Thyroid gland (tissue), 4 donors: ENCODE measurements at regions not wholly inside any gene's neighbourhood (a gene's known extent, or its start where the extent isn't known, plus 50 kb on each side); places are given as distances from the start of the nearest gene placed in this dataset.

ENCODE experiments used
- DNase-seq, 2 donors: peaks; one replicate each; pipeline ENCODE4 v3.0.0-alpha.2; 2019
- H3K27ac ChIP-seq, 3 donors: fragments of 200-600 bp; sonication (generic); 1 replicate in 2 of 3; 2 replicates in 1 of 3; pipeline ENCODE4 v1.5.1; 2016 to 2019; ENCODE audit warnings: mild to moderate bottlenecking in 1 of 3, moderate library complexity in 1 of 3
- H3K27me3 ChIP-seq: fragments of 200-600 bp; sonication (generic); one replicate; pipeline ENCODE4 v1.5.1; 2019
- H3K36me3 ChIP-seq, 2 donors: fragments of 200-600 bp; sonication (generic); one replicate each; pipeline ENCODE4 v1.5.1; 2016 to 2019
- H3K4me1 ChIP-seq, 2 donors: fragments of 200-600 bp; sonication (generic); one replicate each; pipeline ENCODE4 v1.5.1; 2017 to 2019
- H3K4me3 ChIP-seq, 3 donors: fragments of 200-600 bp; sonication (generic); replicated peaks in 1 of 3; 1 replicate in 2 of 3; 2 replicates in 1 of 3; pipeline ENCODE4 v1.5.1; 2016; ENCODE audit warnings: mild to moderate bottlenecking in 1 of 3
- H3K9me3 ChIP-seq: fragments of 200-600 bp; sonication (generic); one replicate; pipeline ENCODE4 v1.5.1; 2017
- CTCF ChIP-seq, 6 experiments: fragments of 200-600 bp in 3 of 6; fragments of 450-650 bp in 3 of 6; sonication (generic) in 3 of 6; IDR thresholded peaks; one replicate each; pipeline ENCODE4 v1.5.1; 2016 to 2019; ENCODE audit warnings: antibody characterized with exemption in 6 of 6, mild to moderate bottlenecking in 2 of 6, inconsistent platforms in 1 of 6, moderate library complexity in 1 of 6
- POLR2A ChIP-seq, 2 donors: fragments of 450-650 bp; IDR thresholded peaks; one replicate each; pipeline ENCODE4 v1.6.1; 2017; ENCODE audit warnings: antibody characterized with exemption in 2 of 2, mild to moderate bottlenecking in 2 of 2, moderate library complexity in 1 of 2
- WGBS, 2 donors: methylation state at CpG; one replicate each; pipeline ENCODE4 v1.1.5; 2017; 5-methylcytosine and 5-hydroxymethylcytosine counted together
- intact Hi-C: fragments of 100-400 bp; cut with DNase I; formaldehyde crosslinking; loops from one replicate; pipeline ENCODE4 v1.15.1; 2023

DNA sequence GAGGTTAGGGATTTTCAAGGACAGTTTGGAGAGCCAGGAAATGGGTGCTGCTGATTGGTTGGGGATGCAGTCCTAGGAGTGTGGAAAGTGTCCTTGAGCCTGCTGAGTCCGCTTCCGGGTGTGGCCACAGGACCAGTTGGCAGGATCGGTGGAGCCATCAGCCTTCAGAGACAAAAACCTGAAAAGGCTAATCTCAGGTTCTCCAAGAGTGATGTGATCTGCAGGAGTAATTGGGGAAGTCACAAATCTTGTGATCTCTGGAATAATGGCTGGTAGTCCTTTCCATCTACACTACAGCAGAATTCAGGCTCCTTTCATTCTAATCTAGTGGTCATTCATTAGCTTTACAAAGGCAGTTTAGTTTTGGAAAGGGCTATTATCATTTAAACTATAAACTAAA, 55.9 kb upstream of the BMP2K start:
- no peaks in the 10 kb centered on the region for H3K4me1 ChIP-seq
- H3K27ac ChIP-seq: no peak overlapping the region
- TF ChIP-seq CTCF (IDR thresholded peaks at IDR 0.05) (no peak), POLR2A (IDR thresholded peaks at IDR 0.05) (no peak)
- intact Hi-C loops: no loop called here
- 80 to 92% methylated on average over 3 of the region's 3 CpGs for WGBS, 2 donors
- no peaks in the 10 kb centered on the region for H3K27me3 ChIP-seq
- DNase-seq: no peak
- H3K36me3 ChIP-seq: no peaks in the 10 kb centered on the region
- no peaks in the 10 kb centered on the region for H3K9me3 ChIP-seq
- H3K4me3 ChIP-seq: no peak overlapping the region

- Histone ChIP-seq H3K36me3 (no peaks in the 10 kb centered on the region), H3K4me1 (no peaks in the 10 kb centered on the region), H3K9me3 (no peaks in the 10 kb centered on the region), H3K27ac (peak overlapping the region in 1 of 3 donors; percentile 33), H3K27me3 (no peaks in the 10 kb centered on the region), H3K4me3 (no peak overlapping the region)
- peak; percentile 4 to 10 for DNase-seq
- TF ChIP-seq CTCF (IDR thresholded peaks at IDR 0.05): no peak
- no peak for TF ChIP-seq POLR2A (IDR thresholded peaks at IDR 0.05)
- intact Hi-C loops: no loop called here
- WGBS, 2 donors: 69 to 82% methylated on average over 10 of the region's 10 CpGs
Measured at GRCh38 chr4:78720994-78721677, 55.0 kb upstream of the BMP2K start.

GRCh38 chr4:78721747-78722146, 54.4 kb upstream of the BMP2K start:
- intact Hi-C loops: no loop called here

GRCh38 chr4:78722320-78722719, 53.8 kb upstream of the BMP2K start:
- Histone ChIP-seq H3K4me1 (no peaks in the 10 kb centered on the region), H3K27me3 (no peaks in the 10 kb centered on the region), H3K27ac (peak overlapping the region in 1 of 3 donors; percentile 33), H3K9me3 (no peaks in the 10 kb centered on the region), H3K4me3 (no peak overlapping the region), H3K36me3 (no peaks in the 10 kb centered on the region)
- 62% methylated on average over 5 of the region's 5 CpGs for WGBS, 2 donors
- intact Hi-C loops: no loop called here
- TF ChIP-seq CTCF (IDR thresholded peaks at IDR 0.05) (no peak), POLR2A (IDR thresholded peaks at IDR 0.05) (no peak)
- DNase-seq: no peak

More at GRCh38 chr4:78721747-78722146, 54.4 kb upstream of the BMP2K start:
- Histone ChIP-seq H3K27ac (peak overlapping the region in 1 of 3 donors; percentile 33), H3K27me3 (no peaks in the 10 kb centered on the region), H3K9me3 (no peaks in the 10 kb centered on the region), H3K36me3 (no peaks in the 10 kb centered on the region), H3K4me3 (no peak overlapping the region), H3K4me1 (no peaks in the 10 kb centered on the region)
- no peak for DNase-seq
- 68 to 71% methylated on average over 4 of the region's 4 CpGs for WGBS, 2 donors
- TF ChIP-seq POLR2A (IDR thresholded peaks at IDR 0.05): no peak
- TF ChIP-seq CTCF (IDR thresholded peaks at IDR 0.05): no peak

DNA sequence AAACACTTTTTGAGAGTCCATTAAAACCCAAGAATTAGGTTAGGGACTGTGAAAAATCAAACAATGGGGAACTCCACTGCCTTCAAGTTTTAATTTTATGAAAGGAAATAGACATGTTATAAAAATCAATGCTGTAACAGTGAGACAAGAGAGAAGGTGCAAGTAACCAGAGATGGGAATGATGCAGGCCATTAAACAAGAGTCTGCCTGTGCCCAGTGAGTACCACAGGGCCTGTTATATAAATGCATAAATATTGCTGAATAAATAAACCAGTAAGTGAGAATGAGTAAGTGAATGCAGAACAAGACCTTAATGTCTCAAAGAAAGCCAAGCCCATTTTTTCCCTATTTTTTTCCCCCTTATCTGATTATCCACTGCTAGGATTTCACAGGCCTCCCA, 53.3 kb upstream of the BMP2K start:
- intact Hi-C loops: no loop called here
- H3K4me3 ChIP-seq: no peak overlapping the region

More for the DNA sequence above, 53.3 kb upstream of the BMP2K start:
- no peaks in the 10 kb centered on the region for H3K9me3 ChIP-seq
- H3K27ac ChIP-seq: no peak overlapping the region
- H3K36me3 ChIP-seq: no peaks in the 10 kb centered on the region
- no peak for DNase-seq
- TF ChIP-seq CTCF (IDR thresholded peaks at IDR 0.05) (no peak), POLR2A (IDR thresholded peaks at IDR 0.05) (no peak)
- H3K4me1 ChIP-seq: no peaks in the 10 kb centered on the region
- H3K27me3 ChIP-seq: no peaks in the 10 kb centered on the region
